H1 (cell line): ENCODE measurements at regions not wholly inside any gene's neighbourhood (a gene's known extent, or its start where the extent isn't known, plus 50 kb on each side); places are given as distances from the start of the nearest gene placed in this dataset.

Source experiments
- CTCF ChIA-PET: fragments of 300-600 bp; sonication (Branson Sonifier 250); formaldehyde crosslinking; loops from one replicate; lab custom pipeline; 2021; ENCODE audit not compliant: partially characterized antibody; lab: Charles Lee
- POLR2A ChIA-PET: fragments of 300-600 bp; sonication (Branson Sonifier 250); formaldehyde crosslinking; loops from one replicate; lab custom pipeline; 2021; ENCODE audit warnings: inconsistent platforms; ENCODE audit not compliant: partially characterized antibody; lab: Charles Lee
- DNase-seq, 2 experiments: peaks; one replicate each; pipeline versions ENCODE4 v3.0.0 to v3.0.0-alpha.2; 2010 to 2022; ENCODE audit warnings: low spot score in 2 of 2, low read depth in 1 of 2, mixed read lengths in 1 of 2
- FAIRE-seq: peaks from 2 replicates; lab custom pipeline; 2011; peaks lifted over from hg19 to GRCh38; lab: Jason Lieb, UNC
- H2AFZ ChIP-seq: 2 replicates; pipeline ENCODE4 v1.8.1; 2012; ENCODE audit warnings: low read length, inconsistent platforms
- H2AK5ac ChIP-seq: 2 replicates; pipeline ENCODE4 v1.6.1; 2013; ENCODE audit warnings: low read depth, low read length
- H2BK120ac ChIP-seq: replicated peaks from 2 replicates; pipeline ENCODE3; 2013; ENCODE audit warnings: low read depth, low read length, inconsistent platforms
- H2BK12ac ChIP-seq: 2 replicates; pipeline ENCODE4 v1.6.1; 2013; ENCODE audit warnings: low read depth, low read length
- H2BK15ac ChIP-seq: 2 replicates; pipeline ENCODE4 v1.6.1; 2013; ENCODE audit warnings: low read length
- H2BK20ac ChIP-seq: 2 replicates; pipeline ENCODE4 v1.6.1; 2013; ENCODE audit warnings: low read length
- H2BK5ac ChIP-seq: 2 replicates; pipeline ENCODE4 v1.6.1; 2013; ENCODE audit warnings: low read depth, low read length
- H3K14ac ChIP-seq: 2 replicates; pipeline ENCODE4 v1.6.1; 2013; ENCODE audit warnings: inconsistent platforms; ENCODE audit not compliant: insufficient read length
- H3K18ac ChIP-seq: 2 replicates; pipeline ENCODE4 v1.6.1; 2013; ENCODE audit warnings: low read length; ENCODE audit errors: extremely low read depth
- H3K23ac ChIP-seq: 2 replicates; pipeline ENCODE4 v1.6.1; 2013; ENCODE audit warnings: inconsistent platforms; ENCODE audit not compliant: insufficient read length
- H3K23me2 ChIP-seq: 2 replicates; pipeline ENCODE4 v1.6.1; 2013; ENCODE audit warnings: low read depth, low read length
- H3K27ac ChIP-seq: 2 replicates; pipeline ENCODE4 v1.6.1; 2011; ENCODE audit warnings: low read depth, low read length, inconsistent platforms
- H3K27me3 ChIP-seq, 4 experiments: replicated peaks in 1 of 4; 1 replicate in 1 of 4; 2 replicates in 3 of 4; pipeline versions ENCODE4 v1.6.1 to v1.8.1; 2011 to 2013; ENCODE audit warnings: low read length in 3 of 4, mild to moderate bottlenecking in 3 of 4, inconsistent platforms in 2 of 4, mixed read lengths in 2 of 4, moderate library complexity in 1 of 4; ENCODE audit not compliant: control insufficient read depth in 3 of 4, insufficient read depth in 3 of 4; ENCODE audit errors: extremely low read depth in 1 of 4
- H3K36me3 ChIP-seq, 4 experiments: 2 replicates each; pipeline versions ENCODE4 v1.6.1 to v1.8.1; 2011 to 2013; ENCODE audit warnings: mild to moderate bottlenecking in 4 of 4, low read length in 3 of 4, moderate library complexity in 2 of 4, control low read depth in 1 of 4, inconsistent platforms in 1 of 4; ENCODE audit not compliant: insufficient read depth in 4 of 4, control insufficient read depth in 2 of 4
- H3K4ac ChIP-seq: replicated peaks from 2 replicates; pipeline ENCODE3; 2013; ENCODE audit warnings: low read length, low read depth, mixed read lengths, inconsistent platforms; ENCODE audit not compliant: insufficient read length
- H3K4me1 ChIP-seq, 4 experiments: replicated peaks in 1 of 4; 1 replicate in 1 of 4; 2 replicates in 3 of 4; pipeline versions ENCODE4 v1.6.1 to v1.8.1; 2011 to 2013; ENCODE audit warnings: low read length in 3 of 4, inconsistent platforms in 2 of 4, mixed read lengths in 1 of 4; ENCODE audit not compliant: insufficient read depth in 4 of 4, control insufficient read depth in 3 of 4
- H3K4me2 ChIP-seq, 2 experiments: 2 replicates each; pipeline versions ENCODE4 v1.6.1 to v1.8.1; 2011 to 2013; ENCODE audit warnings: low read depth in 2 of 2, low read length in 2 of 2, control low read depth in 1 of 2, inconsistent platforms in 1 of 2, mild to moderate bottlenecking in 1 of 2; ENCODE audit not compliant: insufficient read depth in 1 of 2
- H3K4me3 ChIP-seq, 4 experiments: fragments of 200-600, 300-600 bp in 1 of 4; sonication (generic), shearing (Covaris generic), sonication (Bioruptor Twin) in 1 of 4; 2 replicates each; pipeline versions ENCODE4 v1.5.1 to v1.8.1; 2011 to 2016; ENCODE audit warnings: low read length in 4 of 4, low read depth in 3 of 4, control low read depth in 2 of 4, inconsistent platforms in 2 of 4, mild to moderate bottlenecking in 2 of 4, mixed read lengths in 1 of 4, moderate library complexity in 1 of 4; ENCODE audit not compliant: insufficient read depth in 2 of 4; ENCODE audit errors: extremely low read depth in 1 of 4
- H3K56ac ChIP-seq: replicated peaks from 2 replicates; pipeline ENCODE3; 2013; ENCODE audit warnings: low read depth, mild to moderate bottlenecking, mixed read lengths, low read length, inconsistent platforms; ENCODE audit not compliant: insufficient read length
- H3K79me1 ChIP-seq: 2 replicates; pipeline ENCODE4 v1.6.1; 2013; ENCODE audit warnings: low read depth, low read length, control low read depth
- H3K79me2 ChIP-seq, 2 experiments: 2 replicates each; pipeline versions ENCODE4 v1.6.1 to v1.8.1; 2012 to 2013; ENCODE audit warnings: low read length in 2 of 2, mild to moderate bottlenecking in 2 of 2, inconsistent platforms in 1 of 2; ENCODE audit not compliant: insufficient read depth in 2 of 2, control insufficient read depth in 1 of 2
- H3K9ac ChIP-seq, 4 experiments: replicated peaks in 1 of 4; 1 replicate in 1 of 4; 2 replicates in 3 of 4; pipeline versions ENCODE4 v1.6.1 to v1.8.1; 2011 to 2013; ENCODE audit warnings: low read depth in 3 of 4, low read length in 3 of 4, control low read depth in 2 of 4, mild to moderate bottlenecking in 2 of 4, moderate library complexity in 2 of 4, inconsistent platforms in 1 of 4; ENCODE audit errors: extremely low read depth in 1 of 4
- H3K9me3 ChIP-seq, 2 experiments: 2 replicates each; pipeline versions ENCODE4 v1.6.1 to v1.8.1; 2012 to 2013; ENCODE audit warnings: mild to moderate bottlenecking in 2 of 2, moderate library complexity in 2 of 2, control low read depth in 1 of 2, inconsistent platforms in 1 of 2, low read depth in 1 of 2, low read length in 1 of 2, mixed read lengths in 1 of 2; ENCODE audit not compliant: insufficient read depth in 2 of 2
- H4K20me1 ChIP-seq, 2 experiments: replicated peaks in 1 of 2; 2 replicates each; pipeline versions ENCODE3 to v1.8.1; 2011 to 2013; ENCODE audit warnings: inconsistent platforms in 2 of 2, low read length in 2 of 2, mild to moderate bottlenecking in 1 of 2; ENCODE audit not compliant: insufficient read depth in 2 of 2, control insufficient read depth in 1 of 2
- H4K5ac ChIP-seq: 2 replicates; pipeline ENCODE4 v1.6.1; 2013; ENCODE audit warnings: low read length, low read depth, mixed read lengths, inconsistent platforms; ENCODE audit not compliant: insufficient read length
- H4K8ac ChIP-seq: 2 replicates; pipeline ENCODE4 v1.8.0; 2013; ENCODE audit warnings: mild to moderate bottlenecking, moderate library complexity, low read length, inconsistent platforms; ENCODE audit not compliant: insufficient read depth; ENCODE audit errors: extremely low read depth
- H4K91ac ChIP-seq: replicated peaks from 2 replicates; pipeline ENCODE3; 2013; ENCODE audit warnings: low read length, mixed read lengths, inconsistent platforms; ENCODE audit not compliant: insufficient read length
- ASH2L ChIP-seq: fragments of 200-600, 300-600 bp; sonication (generic); IDR thresholded peaks from one replicate; pipeline ENCODE4 v1.7.1; 2017; ENCODE audit warnings: low read length
- FOSL1 ChIP-seq: IDR thresholded peaks from 2 replicates; pipeline ENCODE4 v1.6.1; 2011; ENCODE audit warnings: mild to moderate bottlenecking, low read depth, low read length, moderate library complexity; ENCODE audit not compliant: insufficient read depth
- RAD21 ChIP-seq, 2 experiments: IDR thresholded peaks in 1 of 2; conservative IDR thresholded peaks in 1 of 2; 2 replicates each; pipeline ENCODE4 v1.6.1; 2011; ENCODE audit warnings: low read depth in 2 of 2, low read length in 2 of 2, improper control_type of control experiment in 1 of 2, inconsistent platforms in 1 of 2, mild to moderate bottlenecking in 1 of 2, moderate library complexity in 1 of 2
- RFX5 ChIP-seq: IDR thresholded peaks from 2 replicates; pipeline ENCODE4 v1.6.1; 2011; ENCODE audit warnings: low read depth, low read length, improper control_type of control experiment, borderline replicate concordance
- SP4 ChIP-seq: IDR thresholded peaks from 2 replicates; pipeline ENCODE4 v1.6.1; 2012; ENCODE audit warnings: low read length, inconsistent platforms
- YY1 ChIP-seq: IDR thresholded peaks from 2 replicates; pipeline ENCODE4 v1.6.1; 2011; ENCODE audit warnings: low read depth, mild to moderate bottlenecking, low read length
- WGBS, 2 experiments: shearing (Covaris generic) in 1 of 2; methylation state at CpG; one replicate each; pipeline versions ENCODE4 v1.1.6 to v1.1.7; 2013 to 2015; ENCODE audit warnings: low lambda C conversion rate in 2 of 2, mixed read lengths in 2 of 2, inconsistent platforms in 1 of 2, low coverage in 1 of 2, missing lambda C conversion rate in 1 of 2; ENCODE audit not compliant: insufficient replicate concordance in 2 of 2, insufficient coverage in 1 of 2, insufficient read length in 1 of 2; ENCODE audit errors: extremely low coverage in 1 of 2, missing lambda C conversion rate in 1 of 2; 5-methylcytosine and 5-hydroxymethylcytosine counted together

- Histone ChIP-seq H3K4me1 (no peaks in the 10 kb centered on the region), H4K91ac (no peak overlapping the region), H3K27ac (no peak overlapping the region), H2AFZ (no peak overlapping the region), H2AK5ac (no peak overlapping the region), H3K23me2 (no peaks in the 10 kb centered on the region), H2BK12ac (no peak overlapping the region), H4K20me1 (no peaks in the 10 kb centered on the region), H3K36me3 (no peaks in the 10 kb centered on the region; a peak in 1 of 8 replicates), H4K8ac (no peak overlapping the region), H3K4ac (no peak overlapping the region), H3K4me2 (no peak overlapping the region), H3K18ac (no peak overlapping the region), H2BK20ac (no peak overlapping the region), H3K27me3 (no peaks in the 10 kb centered on the region), H3K4me3 (no peak overlapping the region), H3K9ac (no peak overlapping the region), H2BK120ac (no peak overlapping the region), H3K14ac (no peak overlapping the region), H2BK15ac (no peak overlapping the region), H4K5ac (no peak overlapping the region), H3K79me1 (no peaks in the 10 kb centered on the region), H3K9me3 (peaks cover 4 to 9% of the 10 kb centered on the region in 2 experiments; a peak in 1 of 4 replicates), H3K79me2 (no peaks in the 10 kb centered on the region), H2BK5ac (no peak overlapping the region), H3K23ac (no peak overlapping the region), H3K56ac (no peak overlapping the region)
- no peak for TF ChIP-seq SP4
- no peak for TF ChIP-seq RAD21 (IDR thresholded peaks at IDR 0.05 in 1 of 2, conservative IDR thresholded peaks at IDR 0.05 in 1 of 2; ENCODE audit: low read depth in 2 of 2, low read length in 2 of 2)
- no peak for TF ChIP-seq YY1
- TF ChIP-seq FOSL1 = no peak
- TF ChIP-seq RFX5 = no peak
- no peak for TF ChIP-seq ASH2L
- FAIRE-seq (no peak), DNase-seq (no peak)
- WGBS, 2 experiments = 90% methylated on average over 3 of the region's 3 CpGs; no CpG with 5 or more reads in 1 of the 2 experiments
- POLR2A ChIA-PET = no interaction called here
- CTCF ChIA-PET = no interaction called here
Measured at GRCh38 chrX:35439034-35439660, 359.0 kb upstream of the MAGEB16 start.
